ENCODE measurements at regions not wholly inside any gene's neighbourhood (a gene's known extent, or its start where the extent isn't known, plus 50 kb on each side); places are given as distances from the start of the nearest gene placed in this dataset.

GRCh38 chr6:142651384-142651783 lies 293.6 kb downstream of the HIVEP2 start:
- Histone ChIP-seq H3K27me3 (replicated peaks) (peaks cover 4% of the 10 kb centered on the region), H3K4me3 (ENCODE audit: low read depth, low read length) (no peak overlapping the region), H3K27ac (no peak overlapping the region), H3K36me3 (replicated peaks) (no peaks in the 10 kb centered on the region)
- no peak for TF ChIP-seq CTCF (IDR thresholded peaks at IDR 0.05; ENCODE audit: low read depth, low read length, missing control alignments)
- no peak for DNase-seq
- in situ Hi-C loops (cut with HindIII; ENCODE audit: low pct_ligation_motif_present, low sequenced_read_pairs): no loop called here

GRCh38 chr6:142653710-142654420 lies 291.1 kb downstream of the HIVEP2 start:
- no peak overlapping the region for H3K27ac ChIP-seq
- TF ChIP-seq CTCF (IDR thresholded peaks at IDR 0.05; ENCODE audit: low read depth, low read length, missing control alignments): no peak
- no peaks in the 10 kb centered on the region for H3K36me3 ChIP-seq (replicated peaks)
- peaks cover 2% of the 10 kb centered on the region for H3K27me3 ChIP-seq (replicated peaks)
- H3K4me3 ChIP-seq (ENCODE audit: low read depth, low read length): no peak overlapping the region
- in situ Hi-C loops (cut with HindIII; ENCODE audit: low pct_ligation_motif_present, low sequenced_read_pairs): no loop called here
- DNase-seq: no peak

- no peaks in the 10 kb centered on the region for H3K36me3 ChIP-seq (replicated peaks)
- TF ChIP-seq CTCF (IDR thresholded peaks at IDR 0.05; ENCODE audit: low read depth, low read length, missing control alignments): no peak
- H3K27ac ChIP-seq: no peak overlapping the region
- in situ Hi-C loops (cut with HindIII; ENCODE audit: low pct_ligation_motif_present, low sequenced_read_pairs): no loop called here
- H3K4me3 ChIP-seq (ENCODE audit: low read depth, low read length): no peak overlapping the region
- no peaks in the 10 kb centered on the region for H3K27me3 ChIP-seq (replicated peaks)
- no peak for DNase-seq
Observed at GRCh38 chr6:142659661-142660060, 285.3 kb downstream of the HIVEP2 start.

GRCh38 chr6:142665393-142665792 lies 279.6 kb downstream of the HIVEP2 start:
- in situ Hi-C loops (cut with HindIII; ENCODE audit: low pct_ligation_motif_present, low sequenced_read_pairs): no loop called here
- DNase-seq: no peak
- Histone ChIP-seq H3K4me3 (ENCODE audit: low read depth, low read length) (no peak overlapping the region), H3K27ac (no peak overlapping the region), H3K36me3 (replicated peaks) (no peaks in the 10 kb centered on the region), H3K27me3 (replicated peaks) (no peaks in the 10 kb centered on the region)
- no peak for TF ChIP-seq CTCF (IDR thresholded peaks at IDR 0.05; ENCODE audit: low read depth, low read length, missing control alignments)

- DNase-seq: no peak
- TF ChIP-seq CTCF (IDR thresholded peaks at IDR 0.05; ENCODE audit: low read depth, low read length, missing control alignments): no peak
- H3K27ac ChIP-seq: no peak overlapping the region
- H3K27me3 ChIP-seq (replicated peaks): no peaks in the 10 kb centered on the region
- in situ Hi-C loops (cut with HindIII; ENCODE audit: low pct_ligation_motif_present, low sequenced_read_pairs): no loop called here
- H3K36me3 ChIP-seq (replicated peaks): no peaks in the 10 kb centered on the region
- H3K4me3 ChIP-seq (ENCODE audit: low read depth, low read length): no peak overlapping the region
Observed at GRCh38 chr6:142666599-142667185, 278.3 kb downstream of the HIVEP2 start.

Measured in brain microvascular endothelial cell (primary cell).